ENCODE measurements at regions not wholly inside any gene's neighbourhood (a gene's known extent, or its start where the extent isn't known, plus 50 kb on each side); places are given as distances from the start of the nearest gene placed in this dataset.

DNA sequence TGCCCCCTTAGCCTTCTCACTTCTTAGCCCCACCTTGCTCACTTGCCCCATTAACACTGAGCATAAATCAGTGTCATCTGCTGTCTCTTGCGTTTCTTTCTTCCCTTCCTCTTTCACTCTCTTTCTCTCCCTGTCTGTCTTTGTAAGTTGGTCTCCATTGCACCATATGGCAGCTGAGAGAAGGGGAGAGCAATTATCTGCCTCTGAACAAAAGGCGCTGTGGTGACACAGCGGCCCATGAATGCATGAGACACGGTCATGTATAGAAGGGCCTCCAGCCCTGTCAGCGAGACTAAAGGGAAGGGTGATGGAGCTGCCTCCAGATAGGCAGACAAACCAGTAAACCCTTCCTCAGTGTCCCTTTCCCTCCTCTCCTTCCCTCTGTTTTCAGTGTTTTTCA is 88.8 kb upstream of the PCDH18 start:
- TF ChIP-seq MAFK (IDR thresholded peaks at IDR 0.05; ENCODE audit: low read depth, low read length): no peak
- TF ChIP-seq CTCF (conservative IDR thresholded peaks at IDR 0.05; ENCODE audit: low read depth, low read length): no peak

Measured in IMR-90 (cell line).